ENCODE measurements at regions not wholly inside any gene's neighbourhood (a gene's known extent, or its start where the extent isn't known, plus 50 kb on each side); places are given as distances from the start of the nearest gene placed in this dataset.

- Histone ChIP-seq H3K9me3 (no peaks in the 10 kb centered on the region), H3K4me1 (peaks cover 0 to 26% (median 4%) of the 10 kb centered on the region in 4 donors), H3K27me3 (no peaks in the 10 kb centered on the region), H3K4me3 (no peak overlapping the region), H3K27ac (no peak overlapping the region), H3K36me3 (no peaks in the 10 kb centered on the region)
- TF ChIP-seq CTCF (IDR thresholded peaks at IDR 0.05), result no peak
- intact Hi-C loops (cut with DNase I; ENCODE audit: low total_unique reads), result no loop called here
- no peak for DNase-seq
Measured at GRCh38 chr3:176933704-176934103, 263.6 kb downstream of the TBL1XR1 start.

GRCh38 chr3:176932433-176932832 is 264.8 kb downstream of the TBL1XR1 start:
- TF ChIP-seq CTCF (IDR thresholded peaks at IDR 0.05), result no peak
- H3K27me3 ChIP-seq, result no peaks in the 10 kb centered on the region
- H3K27ac ChIP-seq, result no peak overlapping the region
- intact Hi-C loops (cut with DNase I; ENCODE audit: low total_unique reads), result no loop called here
- no peak for DNase-seq
- peaks cover 0 to 26% (median 4%) of the 10 kb centered on the region in 4 donors for H3K4me1 ChIP-seq
- no peak overlapping the region for H3K4me3 ChIP-seq
- no peaks in the 10 kb centered on the region for H3K9me3 ChIP-seq
- no peaks in the 10 kb centered on the region for H3K36me3 ChIP-seq

GRCh38 chr3:176931991-176932390 is 265.3 kb downstream of the TBL1XR1 start:
- intact Hi-C loops (cut with DNase I; ENCODE audit: low total_unique reads), result no loop called here
- Histone ChIP-seq H3K27ac (no peak overlapping the region), H3K9me3 (no peaks in the 10 kb centered on the region), H3K4me1 (peaks cover 0 to 26% (median 4%) of the 10 kb centered on the region in 4 donors), H3K4me3 (no peak overlapping the region), H3K36me3 (no peaks in the 10 kb centered on the region), H3K27me3 (no peaks in the 10 kb centered on the region)
- TF ChIP-seq CTCF (IDR thresholded peaks at IDR 0.05), result no peak
- DNase-seq, result no peak

GRCh38 chr3:176930942-176931341 is 266.3 kb downstream of the TBL1XR1 start:
- Histone ChIP-seq H3K27me3 (no peaks in the 10 kb centered on the region), H3K36me3 (no peaks in the 10 kb centered on the region), H3K9me3 (no peaks in the 10 kb centered on the region), H3K27ac (no peak overlapping the region), H3K4me3 (no peak overlapping the region), H3K4me1 (peaks cover 0 to 26% (median 4%) of the 10 kb centered on the region in 4 donors)
- DNase-seq, result no peak
- intact Hi-C loops (cut with DNase I; ENCODE audit: low total_unique reads), result no loop called here
- TF ChIP-seq CTCF (IDR thresholded peaks at IDR 0.05), result no peak

- intact Hi-C loops (cut with DNase I; ENCODE audit: low total_unique reads), result no loop called here
- DNase-seq, result no peak
- TF ChIP-seq CTCF (IDR thresholded peaks at IDR 0.05), result no peak
- Histone ChIP-seq H3K27me3 (no peaks in the 10 kb centered on the region), H3K4me3 (no peak overlapping the region), H3K36me3 (no peaks in the 10 kb centered on the region), H3K9me3 (no peaks in the 10 kb centered on the region), H3K4me1 (peaks cover 0 to 26% (median 4%) of the 10 kb centered on the region in 4 donors), H3K27ac (no peak overlapping the region)
Measured at GRCh38 chr3:176928582-176928931, 268.7 kb downstream of the TBL1XR1 start.
